ENCODE measurements at regions not wholly inside any gene's neighbourhood (a gene's known extent, or its start where the extent isn't known, plus 50 kb on each side); places are given as distances from the start of the nearest gene placed in this dataset.

- H3K4me3 ChIP-seq, result no peak overlapping the region
- DNase-seq, result no peak
- no peak overlapping the region for H3K27ac ChIP-seq
- H3K27me3 ChIP-seq, result no peaks in the 10 kb centered on the region
- H3K9me3 ChIP-seq, result no peaks in the 10 kb centered on the region
- TF ChIP-seq POLR2A (IDR thresholded peaks at IDR 0.05) (no peak), CTCF (IDR thresholded peaks at IDR 0.05) (no peak), EP300 (IDR thresholded peaks at IDR 0.05) (no peak)
- intact Hi-C loops (cut with DNase I), result no loop called here
- no peaks in the 10 kb centered on the region for H3K36me3 ChIP-seq
- H3K4me1 ChIP-seq (ENCODE audit: insufficient read depth), result no peaks in the 10 kb centered on the region
- WGBS, 3 donors, result 70 to 80% (median 73%) methylated on average over 5 of the region's 5 CpGs
Observed at GRCh38 chr11:109902764-109903433, 190.3 kb upstream of the ZC3H12C start.

GRCh38 chr11:109911488-109911887, 181.7 kb upstream of the ZC3H12C start:
- no peaks in the 10 kb centered on the region for H3K36me3 ChIP-seq
- WGBS, 3 donors, result 31 to 66% (median 43%) methylated on average over 2 of the region's 2 CpGs
- H3K4me1 ChIP-seq (ENCODE audit: insufficient read depth), result no peaks in the 10 kb centered on the region
- intact Hi-C loops (cut with DNase I), result no loop called here
- no peak for TF ChIP-seq CTCF (IDR thresholded peaks at IDR 0.05)
- TF ChIP-seq EP300 (IDR thresholded peaks at IDR 0.05), result no peak
- TF ChIP-seq POLR2A (IDR thresholded peaks at IDR 0.05), result no peak
- H3K27me3 ChIP-seq, result no peaks in the 10 kb centered on the region
- no peak overlapping the region for H3K27ac ChIP-seq
- no peak overlapping the region for H3K4me3 ChIP-seq
- DNase-seq, result no peak
- no peaks in the 10 kb centered on the region for H3K9me3 ChIP-seq

- H3K36me3 ChIP-seq, result no peaks in the 10 kb centered on the region
- no peak overlapping the region for H3K4me3 ChIP-seq
- no peaks in the 10 kb centered on the region for H3K4me1 ChIP-seq (ENCODE audit: insufficient read depth)
- H3K27me3 ChIP-seq, result no peaks in the 10 kb centered on the region
- TF ChIP-seq CTCF (IDR thresholded peaks at IDR 0.05), result no peak
- TF ChIP-seq EP300 (IDR thresholded peaks at IDR 0.05), result no peak
- no peak for TF ChIP-seq POLR2A (IDR thresholded peaks at IDR 0.05)
- no peak overlapping the region for H3K27ac ChIP-seq
- 90 to 97% (median 91%) methylated on average over 4 of the region's 4 CpGs for WGBS, 3 donors
- no peak for DNase-seq
- H3K9me3 ChIP-seq, result no peaks in the 10 kb centered on the region
- intact Hi-C loops (cut with DNase I), result no loop called here
Observed at GRCh38 chr11:109914038-109914437, 179.2 kb upstream of the ZC3H12C start.

- Histone ChIP-seq H3K4me1 (ENCODE audit: insufficient read depth) (no peaks in the 10 kb centered on the region), H3K27ac (no peak overlapping the region), H3K4me3 (no peak overlapping the region), H3K9me3 (no peaks in the 10 kb centered on the region), H3K27me3 (no peaks in the 10 kb centered on the region), H3K36me3 (no peaks in the 10 kb centered on the region)
- 46 to 53% (median 47%) methylated on average over 5 of the region's 5 CpGs for WGBS, 3 donors
- no peak for DNase-seq
- TF ChIP-seq CTCF (IDR thresholded peaks at IDR 0.05) (no peak), POLR2A (IDR thresholded peaks at IDR 0.05) (no peak), EP300 (IDR thresholded peaks at IDR 0.05) (no peak)
- intact Hi-C loops (cut with DNase I), result no loop called here
Observed at GRCh38 chr11:109914809-109915653, 178.2 kb upstream of the ZC3H12C start.

Data from ovary (tissue), 7 donors.